Glutamatergic neuron (in vitro differentiated cells): ENCODE measurements at regions not wholly inside any gene's neighbourhood (a gene's known extent, or its start where the extent isn't known, plus 50 kb on each side); places are given as distances from the start of the nearest gene placed in this dataset.

Experiments
- DNase-seq: peaks from one replicate; pipeline ENCODE4 v3.0.0; 2022
- H3K27ac Mint-ChIP-seq: one replicate; pipeline ENCODE4 v1.8.0; 2020; ENCODE audit warnings: mild to moderate bottlenecking, mixed read lengths, inconsistent platforms; ENCODE audit not compliant: unreplicated experiment
- H3K27me3 Mint-ChIP-seq: one replicate; pipeline ENCODE4 v1.8.0; 2020; ENCODE audit warnings: mild to moderate bottlenecking, moderate library complexity, mixed read lengths, inconsistent platforms; ENCODE audit not compliant: unreplicated experiment
- H3K36me3 Mint-ChIP-seq: one replicate; pipeline ENCODE4 v1.8.0; 2020; ENCODE audit warnings: mild to moderate bottlenecking, mixed read lengths, inconsistent platforms; ENCODE audit not compliant: unreplicated experiment
- H3K4me1 Mint-ChIP-seq: one replicate; pipeline ENCODE4 v1.8.0; 2020; ENCODE audit warnings: mild to moderate bottlenecking, low read depth, mixed read lengths, inconsistent platforms; ENCODE audit not compliant: unreplicated experiment
- H3K4me3 Mint-ChIP-seq: one replicate; pipeline ENCODE4 v1.8.0; 2020; ENCODE audit warnings: mild to moderate bottlenecking, mixed read lengths, inconsistent platforms; ENCODE audit not compliant: unreplicated experiment
- H3K9me3 Mint-ChIP-seq: one replicate; pipeline ENCODE4 v1.8.0; 2020; ENCODE audit warnings: mild to moderate bottlenecking, moderate library complexity, mixed read lengths, inconsistent platforms; ENCODE audit not compliant: unreplicated experiment
- TF ChIP-seq, protein P1 (sequence below): fragments of 200-600 bp; sonication (generic); IDR thresholded peaks from one replicate; pipeline ENCODE4 v1.5.0; 2021; ENCODE audit not compliant: partially characterized antibody, unreplicated experiment

GRCh38 chr9:99326112-99326916 is 104.2 kb downstream of the SEC61B start:
- H3K4me3 Mint-ChIP-seq, result no peak overlapping the region
- no peaks in the 10 kb centered on the region for H3K9me3 Mint-ChIP-seq
- TF ChIP-seq, protein P1, sequence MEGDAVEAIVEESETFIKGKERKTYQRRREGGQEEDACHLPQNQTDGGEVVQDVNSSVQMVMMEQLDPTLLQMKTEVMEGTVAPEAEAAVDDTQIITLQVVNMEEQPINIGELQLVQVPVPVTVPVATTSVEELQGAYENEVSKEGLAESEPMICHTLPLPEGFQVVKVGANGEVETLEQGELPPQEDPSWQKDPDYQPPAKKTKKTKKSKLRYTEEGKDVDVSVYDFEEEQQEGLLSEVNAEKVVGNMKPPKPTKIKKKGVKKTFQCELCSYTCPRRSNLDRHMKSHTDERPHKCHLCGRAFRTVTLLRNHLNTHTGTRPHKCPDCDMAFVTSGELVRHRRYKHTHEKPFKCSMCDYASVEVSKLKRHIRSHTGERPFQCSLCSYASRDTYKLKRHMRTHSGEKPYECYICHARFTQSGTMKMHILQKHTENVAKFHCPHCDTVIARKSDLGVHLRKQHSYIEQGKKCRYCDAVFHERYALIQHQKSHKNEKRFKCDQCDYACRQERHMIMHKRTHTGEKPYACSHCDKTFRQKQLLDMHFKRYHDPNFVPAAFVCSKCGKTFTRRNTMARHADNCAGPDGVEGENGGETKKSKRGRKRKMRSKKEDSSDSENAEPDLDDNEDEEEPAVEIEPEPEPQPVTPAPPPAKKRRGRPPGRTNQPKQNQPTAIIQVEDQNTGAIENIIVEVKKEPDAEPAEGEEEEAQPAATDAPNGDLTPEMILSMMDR, result no peak
- no peaks in the 10 kb centered on the region for H3K4me1 Mint-ChIP-seq
- no peak overlapping the region for H3K27ac Mint-ChIP-seq
- H3K36me3 Mint-ChIP-seq, result no peaks in the 10 kb centered on the region
- no peak for DNase-seq
- peaks cover 5% of the 10 kb centered on the region for H3K27me3 Mint-ChIP-seq

GRCh38 chr9:99326917-99327189 is 104.8 kb downstream of the SEC61B start:
- H3K36me3 Mint-ChIP-seq, result no peaks in the 10 kb centered on the region
- no peak overlapping the region for H3K4me3 Mint-ChIP-seq
- no peaks in the 10 kb centered on the region for H3K4me1 Mint-ChIP-seq
- H3K27me3 Mint-ChIP-seq, result peaks cover 5% of the 10 kb centered on the region
- TF ChIP-seq, protein P1, result no peak
- H3K27ac Mint-ChIP-seq, result no peak overlapping the region
- no peaks in the 10 kb centered on the region for H3K9me3 Mint-ChIP-seq
- no peak for DNase-seq

DNA sequence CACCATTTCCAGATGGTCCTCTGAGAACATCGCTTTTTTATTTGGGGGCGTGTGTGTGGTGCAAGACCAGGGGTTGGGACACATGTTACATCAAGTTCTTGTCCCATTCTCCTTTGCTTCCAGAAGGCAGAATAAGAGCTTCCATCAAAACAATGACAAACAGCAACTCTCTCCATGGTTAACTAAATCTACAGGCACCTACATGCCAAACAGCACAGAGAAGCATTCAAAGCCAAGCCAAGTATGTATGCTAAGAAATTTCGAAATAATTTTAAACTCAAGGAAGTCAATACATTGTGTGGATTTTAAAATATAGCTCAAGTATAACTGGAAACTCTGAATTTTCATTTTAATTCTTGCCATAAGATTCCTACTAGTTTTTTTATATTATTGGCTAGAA is 105.6 kb downstream of the SEC61B start:
- H3K9me3 Mint-ChIP-seq, result no peaks in the 10 kb centered on the region

GRCh38 chr9:99335280-99335679 is 113.2 kb downstream of the SEC61B start:
- Mint-ChIP-seq H3K9me3 (peaks cover 2% of the 10 kb centered on the region), H3K36me3 (no peaks in the 10 kb centered on the region), H3K4me1 (no peaks in the 10 kb centered on the region), H3K4me3 (no peak overlapping the region), H3K27me3 (peaks cover 5% of the 10 kb centered on the region), H3K27ac (no peak overlapping the region)
- DNase-seq, result no peak
- TF ChIP-seq, protein P1, result no peak

More for the DNA sequence above, 105.6 kb downstream of the SEC61B start:
- peaks cover 5% of the 10 kb centered on the region for H3K27me3 Mint-ChIP-seq
- no peak overlapping the region for H3K4me3 Mint-ChIP-seq
- TF ChIP-seq, protein P1, result no peak
- DNase-seq, result no peak
- no peaks in the 10 kb centered on the region for H3K4me1 Mint-ChIP-seq
- no peak overlapping the region for H3K27ac Mint-ChIP-seq
- no peaks in the 10 kb centered on the region for H3K36me3 Mint-ChIP-seq

GRCh38 chr9:99336005-99336404 is 113.9 kb downstream of the SEC61B start:
- H3K27me3 Mint-ChIP-seq, result peaks cover 5% of the 10 kb centered on the region
- peaks cover 2% of the 10 kb centered on the region for H3K9me3 Mint-ChIP-seq
- no peaks in the 10 kb centered on the region for H3K4me1 Mint-ChIP-seq
- no peak for DNase-seq
- no peak overlapping the region for H3K27ac Mint-ChIP-seq
- TF ChIP-seq, protein P1, result no peak
- H3K36me3 Mint-ChIP-seq, result no peaks in the 10 kb centered on the region
- H3K4me3 Mint-ChIP-seq, result no peak overlapping the region
